ENCODE measurements at regions not wholly inside any gene's neighbourhood (a gene's known extent, or its start where the extent isn't known, plus 50 kb on each side); places are given as distances from the start of the nearest gene placed in this dataset.

DNA sequence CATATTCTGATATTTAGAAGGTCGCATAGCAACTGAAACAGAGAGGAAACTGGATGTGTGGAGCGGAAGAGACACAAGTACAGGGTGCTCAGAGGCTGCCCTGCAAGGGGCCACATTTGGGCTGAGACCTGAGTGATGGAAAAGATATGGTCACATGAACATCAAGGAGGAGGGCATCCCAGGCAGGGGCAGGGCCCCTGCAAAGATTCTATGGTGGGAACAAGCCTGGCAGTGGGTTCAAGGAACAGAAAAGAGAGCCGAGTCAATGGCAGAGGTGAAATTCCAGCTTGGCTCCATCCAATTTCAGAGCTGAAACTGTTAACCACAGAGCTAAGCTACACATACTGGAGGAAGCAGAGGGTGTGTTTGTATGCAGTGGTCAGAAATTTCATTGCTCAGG lies 227.7 kb downstream of the PRDM2 start:
- Histone ChIP-seq H3K9me3 (no peaks in the 10 kb centered on the region), H3K4me3 (no peak overlapping the region), H3K27ac (no peak overlapping the region), H3K36me3 (no peaks in the 10 kb centered on the region), H3K4me1 (no peaks in the 10 kb centered on the region), H3K27me3 (peaks cover 0 to 19% (median 10%) of the 10 kb centered on the region in 7 donors)
- intact Hi-C loops (cut with DNase I): no loop called here
- ATAC-seq (no peak), DNase-seq (no peak)
- TF ChIP-seq, protein P1, sequence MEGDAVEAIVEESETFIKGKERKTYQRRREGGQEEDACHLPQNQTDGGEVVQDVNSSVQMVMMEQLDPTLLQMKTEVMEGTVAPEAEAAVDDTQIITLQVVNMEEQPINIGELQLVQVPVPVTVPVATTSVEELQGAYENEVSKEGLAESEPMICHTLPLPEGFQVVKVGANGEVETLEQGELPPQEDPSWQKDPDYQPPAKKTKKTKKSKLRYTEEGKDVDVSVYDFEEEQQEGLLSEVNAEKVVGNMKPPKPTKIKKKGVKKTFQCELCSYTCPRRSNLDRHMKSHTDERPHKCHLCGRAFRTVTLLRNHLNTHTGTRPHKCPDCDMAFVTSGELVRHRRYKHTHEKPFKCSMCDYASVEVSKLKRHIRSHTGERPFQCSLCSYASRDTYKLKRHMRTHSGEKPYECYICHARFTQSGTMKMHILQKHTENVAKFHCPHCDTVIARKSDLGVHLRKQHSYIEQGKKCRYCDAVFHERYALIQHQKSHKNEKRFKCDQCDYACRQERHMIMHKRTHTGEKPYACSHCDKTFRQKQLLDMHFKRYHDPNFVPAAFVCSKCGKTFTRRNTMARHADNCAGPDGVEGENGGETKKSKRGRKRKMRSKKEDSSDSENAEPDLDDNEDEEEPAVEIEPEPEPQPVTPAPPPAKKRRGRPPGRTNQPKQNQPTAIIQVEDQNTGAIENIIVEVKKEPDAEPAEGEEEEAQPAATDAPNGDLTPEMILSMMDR (IDR thresholded peaks at IDR 0.05): no peak
- WGBS, 2 donors: 75 to 80% methylated on average over 3 of the region's 3 CpGs

DNA sequence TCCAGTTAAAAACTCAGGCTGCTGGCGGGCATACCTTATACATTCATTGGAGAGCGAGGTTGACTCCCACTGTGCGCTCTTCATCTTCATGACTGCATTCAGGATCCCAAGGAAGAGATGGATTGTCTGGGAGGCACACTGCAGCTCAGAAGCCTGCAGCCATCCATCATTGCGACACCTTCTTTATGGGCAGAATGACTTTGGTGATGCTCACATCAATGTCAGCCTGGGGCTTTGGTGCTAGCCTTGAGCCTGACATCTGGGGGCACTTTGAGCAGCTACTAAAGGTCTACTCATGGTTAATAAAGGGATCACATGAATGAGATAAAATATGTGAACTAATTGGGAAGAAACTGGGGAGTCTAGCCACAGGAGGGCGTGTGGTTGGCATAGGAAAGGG lies 229.3 kb downstream of the PRDM2 start:
- intact Hi-C loops (cut with DNase I): no loop called here
- H3K9me3 ChIP-seq: no peaks in the 10 kb centered on the region
- 66% methylated on average over 5 of the region's 5 CpGs for WGBS, 2 donors
- H3K36me3 ChIP-seq: no peaks in the 10 kb centered on the region
- ATAC-seq (no peak), DNase-seq (no peak)
- TF ChIP-seq, protein P1 (IDR thresholded peaks at IDR 0.05): no peak
- peaks cover 0 to 22% (median 10%) of the 10 kb centered on the region in 7 donors for H3K27me3 ChIP-seq
- no peaks in the 10 kb centered on the region for H3K4me1 ChIP-seq
- no peak overlapping the region for H3K4me3 ChIP-seq
- no peak overlapping the region for H3K27ac ChIP-seq

DNA sequence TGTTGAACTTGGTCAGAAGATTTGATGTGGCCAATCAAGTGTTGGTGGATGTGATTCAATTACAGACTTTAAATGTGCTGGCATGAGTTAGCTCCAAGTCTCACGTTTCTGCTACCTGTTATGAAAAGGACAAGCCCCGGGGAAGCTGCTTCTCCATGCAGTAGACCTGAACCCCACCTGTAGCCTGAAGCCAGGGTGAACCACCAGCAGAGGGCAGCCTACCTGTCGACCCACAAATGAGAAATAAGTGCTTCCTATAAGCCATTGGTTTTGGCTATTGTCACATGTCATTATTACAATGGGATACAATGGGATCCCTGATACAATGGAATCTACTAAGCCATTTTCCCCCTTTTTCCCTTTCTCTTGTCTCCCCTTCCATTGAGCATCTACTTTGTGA lies 230.2 kb downstream of the PRDM2 start:
- DNase-seq (no peak), ATAC-seq (no peak)
- TF ChIP-seq, protein P1 (IDR thresholded peaks at IDR 0.05): peak in 1 of 9 donors; percentile 22
- Histone ChIP-seq H3K36me3 (no peaks in the 10 kb centered on the region), H3K4me3 (no peak overlapping the region), H3K4me1 (no peaks in the 10 kb centered on the region), H3K27me3 (peaks cover 0 to 21% (median 10%) of the 10 kb centered on the region in 7 donors), H3K9me3 (no peaks in the 10 kb centered on the region), H3K27ac (no peak overlapping the region)
- 25 to 32% methylated on average over 3 of the region's 3 CpGs for whole genome bisulfite sequencing, 2 donors
- intact Hi-C loops (cut with DNase I): no loop called here

DNA sequence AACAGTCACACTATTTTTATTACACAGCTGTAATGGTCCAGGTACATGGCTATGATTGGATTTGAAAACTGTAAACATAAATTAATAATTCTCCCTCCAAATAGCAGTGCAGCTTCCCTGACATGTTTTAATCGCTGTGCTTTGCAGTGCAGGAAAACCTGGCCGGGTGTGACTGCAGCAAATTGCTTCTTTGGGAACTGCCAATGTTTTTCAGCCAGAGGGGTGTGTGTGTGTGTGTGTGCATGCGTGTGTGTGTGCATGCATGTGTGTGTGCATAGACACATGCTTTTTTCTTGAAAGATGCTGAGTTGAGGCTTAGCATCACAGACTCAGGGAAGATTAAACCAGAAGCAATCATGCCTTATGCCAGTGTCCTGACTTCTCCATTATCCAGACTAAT lies 231.2 kb downstream of the PRDM2 start:
- WGBS, 2 donors: 72 to 80% methylated on average over 3 of the region's 3 CpGs
- TF ChIP-seq, protein P1 (IDR thresholded peaks at IDR 0.05): no peak
- Histone ChIP-seq H3K9me3 (no peaks in the 10 kb centered on the region), H3K27me3 (peaks cover 0 to 22% (median 10%) of the 10 kb centered on the region in 7 donors), H3K4me3 (no peak overlapping the region), H3K4me1 (no peaks in the 10 kb centered on the region), H3K27ac (no peak overlapping the region), H3K36me3 (no peaks in the 10 kb centered on the region)
- DNase-seq (no peak), ATAC-seq (no peak)
- intact Hi-C loops (cut with DNase I): no loop called here

Measured in heart right ventricle (tissue), 16 donors.